GM19452 (cell line): ENCODE measurements at regions not wholly inside any gene's neighbourhood (a gene's known extent, or its start where the extent isn't known, plus 50 kb on each side); places are given as distances from the start of the nearest gene placed in this dataset.
"Not testable (repeated sequence)": the region's sequence is repeated elsewhere in the genome, so short reads cannot be mapped to it uniquely, and the experiment has no call there.

Experiments used
- ATAC-seq: cut with Tn5 transposase; IDR thresholded peaks from one replicate; pipeline ENCODE4 v1.9.1; 2021; ENCODE audit not compliant: unreplicated experiment

DNA sequence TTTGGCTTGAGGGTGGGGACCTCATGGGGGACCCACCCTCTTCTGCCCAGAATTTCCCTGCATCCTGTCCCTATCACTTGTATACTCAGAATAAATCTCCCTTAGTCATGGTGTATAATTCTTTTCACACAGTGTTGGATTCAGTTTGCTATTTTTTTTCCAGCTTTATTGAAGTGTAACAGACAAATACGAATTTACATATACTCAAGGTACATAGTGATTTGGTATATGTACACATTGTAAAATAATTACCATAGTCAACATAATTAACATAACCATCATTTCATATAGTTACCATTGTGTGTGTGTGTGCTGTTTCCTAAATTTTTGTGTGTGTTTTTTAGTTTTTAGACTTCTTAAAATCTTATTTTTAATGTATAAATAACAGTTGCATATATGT, 269.9 kb downstream of the CNTNAP3 start:
- ATAC-seq: not testable (repeated sequence)

DNA sequence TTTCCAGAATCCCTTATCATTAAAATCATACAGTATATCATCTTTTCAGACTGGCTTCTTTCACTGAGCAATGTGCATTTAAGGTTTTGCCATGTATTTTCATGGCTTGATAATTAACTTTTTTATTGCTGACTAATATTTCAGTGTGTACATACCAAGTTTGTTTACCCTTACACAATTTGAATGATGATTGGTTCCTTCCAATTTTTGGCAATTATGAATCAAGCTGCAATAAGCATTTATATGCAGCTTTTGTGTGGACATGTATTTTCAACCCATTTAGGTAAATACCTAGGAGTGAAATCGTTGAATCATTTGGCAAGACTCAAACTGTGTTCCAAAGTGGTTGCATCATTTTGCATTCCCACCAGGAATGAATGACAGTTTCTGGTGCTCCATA, 272.8 kb downstream of the CNTNAP3 start:
- not testable (repeated sequence) for ATAC-seq

DNA sequence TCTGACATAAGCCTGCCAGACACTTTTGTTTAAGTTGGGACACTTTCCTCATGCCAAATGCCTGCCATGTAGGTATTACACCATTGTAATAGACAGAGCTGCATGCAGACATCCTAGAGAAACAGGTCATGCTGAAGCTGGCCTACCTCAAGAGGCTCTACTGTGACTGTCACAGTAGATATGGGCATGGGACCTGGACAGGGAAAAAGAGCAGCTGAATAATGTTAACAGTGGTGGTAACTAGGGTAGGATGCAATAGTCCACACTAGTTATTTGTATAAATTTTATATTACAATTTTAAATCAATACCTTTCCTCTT, 273.2 kb downstream of the CNTNAP3 start:
- not testable (repeated sequence) for ATAC-seq

DNA sequence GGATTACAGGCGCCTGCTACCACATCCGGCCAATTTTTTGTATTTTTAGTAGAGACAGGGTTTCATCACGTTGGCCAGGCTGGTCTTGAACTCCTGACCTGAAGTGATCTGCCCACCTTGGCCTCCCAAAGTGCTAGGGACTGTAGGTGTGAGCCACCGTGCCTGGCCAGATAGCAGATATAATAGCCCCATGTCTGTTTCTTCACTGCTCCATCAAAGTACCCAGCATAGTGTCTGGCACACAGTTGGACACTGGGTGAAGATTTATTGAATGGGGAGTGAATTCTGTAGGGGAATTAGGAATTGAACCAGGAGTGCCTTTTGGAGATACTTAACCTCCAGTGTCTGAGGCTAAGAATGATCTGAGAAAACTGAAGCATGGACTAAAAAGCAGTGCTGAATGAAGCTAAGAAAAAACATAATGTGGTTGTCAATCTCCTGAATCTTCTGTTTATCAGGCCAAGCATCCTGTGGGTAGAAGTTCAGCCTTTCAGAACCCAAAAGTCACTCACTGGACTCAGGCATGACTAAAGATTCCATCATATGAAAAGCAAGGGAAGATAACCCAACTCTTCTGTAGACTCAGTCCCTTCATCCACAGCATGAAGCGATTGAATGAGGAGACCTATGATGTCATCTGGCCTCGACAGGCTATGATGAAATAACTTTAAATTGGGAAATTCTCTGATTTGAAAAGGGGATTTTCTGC, 273.7 kb downstream of the CNTNAP3 start:
- not testable (repeated sequence) for ATAC-seq

DNA sequence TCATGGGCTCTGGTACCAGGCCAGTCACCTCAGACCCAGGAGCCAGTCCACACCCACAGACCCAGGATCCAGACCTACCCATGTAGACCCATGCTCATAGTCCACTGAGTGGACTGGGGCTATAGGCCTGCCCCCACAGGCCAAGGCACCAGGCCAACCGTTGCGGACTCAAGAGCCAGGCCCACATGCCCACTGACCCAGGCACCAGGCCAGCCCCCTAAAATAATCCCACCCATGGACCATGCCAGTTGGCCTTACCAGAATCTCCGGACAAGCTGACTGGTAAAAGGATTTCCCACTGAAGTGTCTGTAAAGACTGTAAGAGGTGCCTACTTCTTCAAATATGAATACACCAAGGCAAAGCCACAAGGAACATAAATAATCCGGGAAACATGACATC, 278.2 kb downstream of the CNTNAP3 start:
- ATAC-seq: not testable (repeated sequence)

- not testable (repeated sequence) for ATAC-seq
Observed at GRCh38 chr9:39009343-39009742, 278.6 kb downstream of the CNTNAP3 start.

GRCh38 chr9:39008907-39009306, 279.1 kb downstream of the CNTNAP3 start:
- ATAC-seq: not testable (repeated sequence)

GRCh38 chr9:39005736-39006135, 282.2 kb downstream of the CNTNAP3 start:
- ATAC-seq: not testable (repeated sequence)

GRCh38 chr9:39001085-39001593, 281.2 kb upstream of the FAM240B start:
- ATAC-seq: not testable (repeated sequence)

DNA sequence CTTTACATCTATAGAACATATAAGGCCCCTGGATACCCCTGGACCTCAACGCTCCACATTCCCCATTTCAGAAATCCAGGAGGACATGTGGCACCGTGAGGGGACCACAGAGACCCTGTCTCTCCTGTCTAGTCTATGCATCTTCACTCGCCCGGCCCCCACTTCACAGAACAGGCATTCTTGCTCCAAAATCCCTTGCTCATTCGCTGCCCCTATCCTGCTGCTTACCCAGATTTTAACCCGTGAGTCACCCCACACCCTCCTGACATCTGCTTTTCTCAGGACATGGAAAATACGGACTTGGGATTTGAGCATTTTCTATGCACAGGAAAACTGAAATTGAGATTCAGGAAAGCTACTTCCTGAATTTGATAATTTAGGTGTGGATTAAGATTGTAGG, 279.3 kb upstream of the FAM240B start:
- not testable (repeated sequence) for ATAC-seq

DNA sequence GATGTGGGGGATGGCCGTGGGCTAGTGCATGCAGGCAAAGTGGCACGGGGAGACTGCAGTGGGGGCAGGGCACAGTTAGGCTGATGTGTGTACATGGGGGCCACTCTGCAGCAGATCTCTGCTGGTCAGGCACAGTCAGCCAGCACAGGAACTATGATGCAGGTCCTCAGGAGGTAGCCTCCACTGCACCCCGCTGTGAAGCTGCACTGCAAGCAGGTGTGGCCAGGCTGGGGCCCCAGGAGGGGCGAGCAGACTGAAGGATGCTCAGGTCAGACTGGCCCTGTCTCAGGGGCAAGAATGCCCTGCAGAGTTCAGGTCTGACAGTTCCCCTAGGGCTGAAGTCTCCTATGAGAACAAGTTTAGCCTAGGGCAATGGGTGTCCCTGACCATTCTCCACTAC, 273.8 kb upstream of the FAM240B start:
- ATAC-seq: not testable (repeated sequence)

DNA sequence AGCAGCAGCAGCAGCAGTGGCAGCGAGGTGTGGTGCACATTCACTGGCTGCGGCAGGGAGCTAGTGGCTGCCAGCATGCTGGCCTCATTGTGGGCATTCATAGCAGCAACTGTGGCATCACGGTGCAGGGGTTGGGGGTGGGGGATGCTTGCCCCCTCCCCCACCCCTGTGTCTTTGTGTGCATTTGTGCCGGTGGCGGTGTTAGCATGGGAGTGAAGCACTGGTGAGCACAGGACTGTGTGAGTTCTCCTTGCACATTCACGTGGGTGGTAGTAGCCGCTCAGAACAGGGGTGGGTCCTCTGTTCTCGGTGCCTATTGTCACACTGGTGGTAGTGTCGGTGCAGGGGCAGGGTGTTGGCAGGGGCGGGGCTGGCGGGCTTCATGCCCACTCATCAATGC, 273.2 kb upstream of the FAM240B start:
- ATAC-seq: not testable (repeated sequence)

GRCh38 chr9:38978734-38979133, 258.8 kb upstream of the FAM240B start:
- ATAC-seq: not testable (repeated sequence)

GRCh38 chr9:38969480-38969879, 249.5 kb upstream of the FAM240B start:
- not testable (repeated sequence) for ATAC-seq

GRCh38 chr9:38968651-38969374, 248.9 kb upstream of the FAM240B start:
- ATAC-seq: not testable (repeated sequence)

GRCh38 chr9:38967866-38968265, 247.9 kb upstream of the FAM240B start:
- not testable (repeated sequence) for ATAC-seq

DNA sequence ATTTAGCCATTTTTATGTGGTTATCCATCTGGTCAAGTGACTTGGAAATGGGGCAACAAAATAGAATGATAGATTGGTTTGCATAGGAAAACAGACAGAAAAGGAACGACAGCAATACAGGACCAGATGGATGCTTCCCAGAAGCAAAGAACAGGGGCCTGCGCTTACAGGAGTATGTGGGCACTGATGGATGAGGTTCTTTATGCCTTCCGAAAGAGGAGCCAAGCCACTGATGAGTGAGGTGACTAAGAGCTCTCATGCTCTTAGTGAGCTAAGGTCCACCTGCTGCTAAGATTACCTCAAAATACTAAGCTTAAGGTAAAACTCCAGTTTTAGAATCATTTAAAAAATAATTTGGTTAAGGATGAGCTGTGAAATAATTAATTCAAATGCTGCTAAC, 247.4 kb upstream of the FAM240B start:
- ATAC-seq: not testable (repeated sequence)

GRCh38 chr9:38959812-38960211, 239.9 kb upstream of the FAM240B start:
- ATAC-seq: not testable (repeated sequence)

- ATAC-seq: not testable (repeated sequence)
Observed at GRCh38 chr9:38955837-38956236, 235.9 kb upstream of the FAM240B start.

- ATAC-seq: not testable (repeated sequence)
Observed at GRCh38 chr9:38952715-38953341, 232.9 kb upstream of the FAM240B start.

GRCh38 chr9:38945929-38946570, 226.1 kb upstream of the FAM240B start:
- ATAC-seq: not testable (repeated sequence)
